ENCODE measurements at regions not wholly inside any gene's neighbourhood (a gene's known extent, or its start where the extent isn't known, plus 50 kb on each side); places are given as distances from the start of the nearest gene placed in this dataset.

DNA sequence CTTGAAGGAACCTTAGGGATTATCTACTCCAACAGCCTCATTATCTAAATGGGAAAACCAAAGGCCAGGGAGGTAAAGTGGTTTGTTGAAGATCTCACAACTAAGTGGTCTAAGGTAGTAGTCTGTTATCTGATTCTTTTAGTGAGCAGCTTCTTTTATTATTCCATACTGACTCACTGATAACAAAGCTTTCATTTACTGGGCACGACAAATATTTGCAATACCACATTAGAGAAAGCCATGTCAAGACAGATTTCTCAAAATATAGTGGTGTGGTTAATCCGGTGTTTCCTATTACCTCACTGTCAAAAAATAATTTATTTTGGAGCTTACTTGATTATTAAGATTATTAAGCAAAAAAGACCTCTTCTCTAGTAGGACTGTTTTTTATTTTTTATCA lies 369.1 kb downstream of the S1PR1 start:
- no TSS peak for BruUV-seq (replicated peaks)
- ATAC-seq (no peak), DNase-seq (ENCODE audit: low read depth, low spot score) (no peak)
- no peak overlapping the region for H3K4me3 ChIP-seq (ENCODE audit: low read depth in 2 of 2, low read length in 2 of 2)
- H3K9me3 ChIP-seq (ENCODE audit: control insufficient read depth, insufficient read depth, low read depth, low read length) = no peaks in the 10 kb centered on the region
- H3K27me3 ChIP-seq (ENCODE audit: control insufficient read depth, insufficient read depth, low read length) = no peaks in the 10 kb centered on the region
- ChIA-PET CTCF (no interaction called here), POLR2A (no interaction called here)
- TF ChIP-seq SIN3A (IDR thresholded peaks at IDR 0.05; ENCODE audit: borderline replicate concordance, insufficient read depth, low read depth, low read length) = no peak
- TF ChIP-seq REST (IDR thresholded peaks at IDR 0.05; ENCODE audit: insufficient read depth in 1 of 2, low read depth in 2 of 2, low read length in 1 of 2) = no peak
- no peak for TF ChIP-seq TCF7L2 (IDR thresholded peaks at IDR 0.05; ENCODE audit: low read depth, low read length)
- TF ChIP-seq POLR2AphosphoS5 (IDR thresholded peaks at IDR 0.05; ENCODE audit: low read depth, low read length) = no peak
- TF ChIP-seq, protein P1, sequence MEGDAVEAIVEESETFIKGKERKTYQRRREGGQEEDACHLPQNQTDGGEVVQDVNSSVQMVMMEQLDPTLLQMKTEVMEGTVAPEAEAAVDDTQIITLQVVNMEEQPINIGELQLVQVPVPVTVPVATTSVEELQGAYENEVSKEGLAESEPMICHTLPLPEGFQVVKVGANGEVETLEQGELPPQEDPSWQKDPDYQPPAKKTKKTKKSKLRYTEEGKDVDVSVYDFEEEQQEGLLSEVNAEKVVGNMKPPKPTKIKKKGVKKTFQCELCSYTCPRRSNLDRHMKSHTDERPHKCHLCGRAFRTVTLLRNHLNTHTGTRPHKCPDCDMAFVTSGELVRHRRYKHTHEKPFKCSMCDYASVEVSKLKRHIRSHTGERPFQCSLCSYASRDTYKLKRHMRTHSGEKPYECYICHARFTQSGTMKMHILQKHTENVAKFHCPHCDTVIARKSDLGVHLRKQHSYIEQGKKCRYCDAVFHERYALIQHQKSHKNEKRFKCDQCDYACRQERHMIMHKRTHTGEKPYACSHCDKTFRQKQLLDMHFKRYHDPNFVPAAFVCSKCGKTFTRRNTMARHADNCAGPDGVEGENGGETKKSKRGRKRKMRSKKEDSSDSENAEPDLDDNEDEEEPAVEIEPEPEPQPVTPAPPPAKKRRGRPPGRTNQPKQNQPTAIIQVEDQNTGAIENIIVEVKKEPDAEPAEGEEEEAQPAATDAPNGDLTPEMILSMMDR (IDR thresholded peaks at IDR 0.05) = no peak
- no peaks in the 10 kb centered on the region for H3K36me3 ChIP-seq (ENCODE audit: control insufficient read depth, insufficient read depth, low read length)
- in situ Hi-C loops (cut with HindIII; ENCODE audit: low pct_unique_long_range_greater_than_20kb, low sequenced_read_pairs) = no loop called here
- intact Hi-C loops (cut with micrococcal nuclease; ENCODE audit: unreplicated experiment) = no loop called here
- H3K27ac ChIP-seq (ENCODE audit: low read length) = no peak overlapping the region
- no peaks in the 10 kb centered on the region for H3K4me1 ChIP-seq (ENCODE audit: control insufficient read depth, insufficient read depth, low read length)

DNA sequence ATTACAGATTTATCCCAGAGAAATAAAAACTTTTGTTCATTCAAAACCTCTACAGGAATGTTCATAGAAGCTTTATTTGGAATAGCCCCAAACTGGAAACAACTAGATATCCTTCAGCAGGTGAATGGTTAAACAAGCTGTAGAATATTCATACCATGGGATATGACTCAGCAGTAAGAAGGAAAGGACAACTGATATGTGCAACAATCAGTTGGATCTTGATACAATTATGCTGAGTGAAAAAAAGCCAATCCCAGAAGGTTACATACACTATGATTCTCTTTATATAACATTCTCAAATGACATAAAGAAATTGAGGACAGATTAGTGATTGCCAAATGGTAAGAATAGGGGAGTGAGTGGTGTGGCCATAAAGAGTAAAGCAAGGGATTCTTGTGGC lies 376.7 kb downstream of the S1PR1 start:
- no peak for TF ChIP-seq SIN3A (IDR thresholded peaks at IDR 0.05; ENCODE audit: borderline replicate concordance, insufficient read depth, low read depth, low read length)
- TF ChIP-seq, protein P1 (IDR thresholded peaks at IDR 0.05) = no peak
- no peak for TF ChIP-seq TCF7L2 (IDR thresholded peaks at IDR 0.05; ENCODE audit: low read depth, low read length)
- no peak for TF ChIP-seq REST (IDR thresholded peaks at IDR 0.05; ENCODE audit: insufficient read depth in 1 of 2, low read depth in 2 of 2, low read length in 1 of 2)
- TF ChIP-seq POLR2AphosphoS5 (IDR thresholded peaks at IDR 0.05; ENCODE audit: low read depth, low read length) = no peak
- in situ Hi-C loops (cut with HindIII; ENCODE audit: low pct_unique_long_range_greater_than_20kb, low sequenced_read_pairs) = no loop called here
- ChIA-PET POLR2A (no interaction called here), CTCF (no interaction called here)
- H3K4me1 ChIP-seq (ENCODE audit: control insufficient read depth, insufficient read depth, low read length) = no peaks in the 10 kb centered on the region
- H3K27ac ChIP-seq (ENCODE audit: low read length) = no peak overlapping the region
- intact Hi-C loops (cut with micrococcal nuclease; ENCODE audit: unreplicated experiment) = no loop called here
- BruUV-seq (replicated peaks) = no TSS peak
- H3K27me3 ChIP-seq (ENCODE audit: control insufficient read depth, insufficient read depth, low read length) = no peaks in the 10 kb centered on the region
- H3K36me3 ChIP-seq (ENCODE audit: control insufficient read depth, insufficient read depth, low read length) = no peaks in the 10 kb centered on the region
- DNase-seq (ENCODE audit: low read depth, low spot score) = no peak
- no peak for ATAC-seq
- no peak overlapping the region for H3K4me3 ChIP-seq (ENCODE audit: low read depth in 2 of 2, low read length in 2 of 2)
- no peaks in the 10 kb centered on the region for H3K9me3 ChIP-seq (ENCODE audit: control insufficient read depth, insufficient read depth, low read depth, low read length)

All from Panc1 (cell line).